H9 (cell line): ENCODE measurements at regions not wholly inside any gene's neighbourhood (a gene's known extent, or its start where the extent isn't known, plus 50 kb on each side); places are given as distances from the start of the nearest gene placed in this dataset.

Experiments used
- DNase-seq: peaks from one replicate; pipeline ENCODE4 v3.0.0-alpha.2; 2017
- H2AFZ ChIP-seq: one replicate; pipeline ENCODE4 v1.6.1; 2013; ENCODE audit warnings: mild to moderate bottlenecking, low read length, control low read depth, moderate library complexity
- H2AK5ac ChIP-seq: 2 replicates; pipeline ENCODE4 v1.6.1; 2013; ENCODE audit warnings: low read length, control low read depth, mixed read lengths; ENCODE audit not compliant: insufficient read length
- H2BK120ac ChIP-seq: one replicate; pipeline ENCODE4 v1.6.1; 2013; ENCODE audit warnings: low read depth, mild to moderate bottlenecking, low read length, control low read depth, inconsistent platforms; ENCODE audit not compliant: poor library complexity, severe bottlenecking
- H2BK12ac ChIP-seq: 2 replicates; pipeline ENCODE4 v1.6.1; 2013; ENCODE audit warnings: low read length, control low read depth, mixed read lengths, low read depth; ENCODE audit not compliant: insufficient read length
- H2BK15ac ChIP-seq: 2 replicates; pipeline ENCODE4 v1.6.1; 2013; ENCODE audit warnings: low read depth, low read length, control low read depth
- H2BK20ac ChIP-seq: one replicate; pipeline ENCODE4 v1.6.1; 2013; ENCODE audit warnings: low read depth, mild to moderate bottlenecking, low read length, control low read depth, inconsistent platforms; ENCODE audit not compliant: poor library complexity, severe bottlenecking
- H2BK5ac ChIP-seq: 2 replicates; pipeline ENCODE4 v1.6.1; 2013; ENCODE audit warnings: low read length, control low read depth, mixed read lengths; ENCODE audit not compliant: insufficient read length
- H3K14ac ChIP-seq: 2 replicates; pipeline ENCODE4 v1.6.1; 2013; ENCODE audit warnings: low read length, control low read depth; ENCODE audit not compliant: insufficient read depth
- H3K18ac ChIP-seq: 2 replicates; pipeline ENCODE4 v1.6.1; 2013; ENCODE audit warnings: low read depth, mild to moderate bottlenecking, mixed read lengths, low read length, control low read depth; ENCODE audit not compliant: insufficient read length
- H3K23ac ChIP-seq: 2 replicates; pipeline ENCODE4 v1.6.1; 2013; ENCODE audit warnings: low read length, control low read depth, mixed read lengths, low read depth; ENCODE audit not compliant: insufficient read length
- H3K23me2 ChIP-seq: 2 replicates; pipeline ENCODE4 v1.6.1; 2013; ENCODE audit warnings: low read depth, mild to moderate bottlenecking, mixed read lengths, low read length, control low read depth; ENCODE audit not compliant: insufficient read length, poor library complexity, severe bottlenecking
- H3K27ac ChIP-seq: 2 replicates; pipeline ENCODE4 v1.5.1; 2013; ENCODE audit warnings: low read length, control low read depth, mixed read lengths, low read depth; ENCODE audit not compliant: insufficient read length
- H3K27me3 ChIP-seq: 2 replicates; pipeline ENCODE4 v1.6.1; 2013; ENCODE audit warnings: low read length, control low read depth, inconsistent platforms; ENCODE audit not compliant: insufficient read depth
- H3K4ac ChIP-seq: 2 replicates; pipeline ENCODE4 v1.6.1; 2013; ENCODE audit warnings: low read depth, mild to moderate bottlenecking, control low read depth, inconsistent platforms, low read length, moderate library complexity
- H3K4me1 ChIP-seq: 2 replicates; pipeline ENCODE4 v1.6.1; 2013; ENCODE audit warnings: low read length, control low read depth, inconsistent platforms; ENCODE audit not compliant: insufficient read depth
- H3K4me2 ChIP-seq: 2 replicates; pipeline ENCODE4 v1.6.1; 2013; ENCODE audit warnings: low read length, control low read depth, mixed read lengths; ENCODE audit not compliant: insufficient read length, insufficient read depth
- H3K56ac ChIP-seq: 2 replicates; pipeline ENCODE4 v1.6.1; 2013; ENCODE audit warnings: low read depth, mild to moderate bottlenecking, mixed read lengths, low read length, control low read depth; ENCODE audit not compliant: insufficient read length
- H3K79me1 ChIP-seq: 2 replicates; pipeline ENCODE4 v1.6.1; 2013; ENCODE audit warnings: low read depth, mild to moderate bottlenecking, moderate library complexity, low read length, control low read depth, inconsistent platforms; ENCODE audit not compliant: insufficient read depth, poor library complexity, severe bottlenecking
- H3K79me2 ChIP-seq: 2 replicates; pipeline ENCODE4 v1.6.1; 2013; ENCODE audit warnings: low read length, control low read depth, inconsistent platforms; ENCODE audit not compliant: insufficient read depth
- H3K9ac ChIP-seq: 2 replicates; pipeline ENCODE4 v1.6.1; 2013; ENCODE audit warnings: low read length, control low read depth, mixed read lengths; ENCODE audit not compliant: insufficient read length; ENCODE audit errors: extremely low read depth
- H3K9me3 ChIP-seq: one replicate; pipeline ENCODE4 v1.6.1; 2013; ENCODE audit warnings: low read depth, low read length, inconsistent platforms; ENCODE audit not compliant: control insufficient read depth
- H3T11ph ChIP-seq: one replicate; pipeline ENCODE4 v1.6.1; 2013; ENCODE audit warnings: mild to moderate bottlenecking, low read length, control low read depth, inconsistent platforms
- H4K20me1 ChIP-seq: one replicate; pipeline ENCODE4 v1.6.1; 2013; ENCODE audit not compliant: control insufficient read depth, insufficient read length, insufficient read depth
- H4K5ac ChIP-seq: 2 replicates; pipeline ENCODE4 v1.6.1; 2013; ENCODE audit warnings: low read depth, mild to moderate bottlenecking, mixed read lengths, low read length, control low read depth; ENCODE audit not compliant: insufficient read length
- H4K8ac ChIP-seq: replicated peaks from 2 replicates; pipeline ENCODE4 v1.6.1; 2013; ENCODE audit warnings: low read length, control low read depth, mixed read lengths, low read depth; ENCODE audit not compliant: insufficient read length
- H4K91ac ChIP-seq: 2 replicates; pipeline ENCODE4 v1.6.1; 2013; ENCODE audit warnings: low read depth, mild to moderate bottlenecking, moderate library complexity, mixed read lengths, low read length, control low read depth; ENCODE audit not compliant: insufficient read length
- H3K27ac Mint-ChIP-seq, 3 experiments: 2 replicates in 2 of 3; 3 replicates in 1 of 3; pipeline ENCODE4 v1.8.0; 2020 to 2021; ENCODE audit warnings: mixed read lengths in 3 of 3, mild to moderate bottlenecking in 1 of 3, moderate library complexity in 1 of 3
- H3K27me3 Mint-ChIP-seq: 2 replicates; pipeline ENCODE4 v1.8.0; 2021; ENCODE audit warnings: low read depth, mild to moderate bottlenecking, moderate library complexity, mixed read lengths
- H3K36me3 Mint-ChIP-seq, 3 experiments: 2 replicates in 2 of 3; 3 replicates in 1 of 3; pipeline ENCODE4 v1.8.0; 2020 to 2021; ENCODE audit warnings: low read depth in 3 of 3, mixed read lengths in 3 of 3; ENCODE audit not compliant: insufficient read depth in 1 of 3
- H3K4me1 Mint-ChIP-seq, 2 experiments: 2 replicates each; pipeline ENCODE4 v1.8.0; 2020; ENCODE audit warnings: mixed read lengths in 2 of 2
- H3K4me3 Mint-ChIP-seq, 2 experiments: 2 replicates in 1 of 2; 3 replicates in 1 of 2; pipeline ENCODE4 v1.8.0; 2020 to 2021; ENCODE audit warnings: mild to moderate bottlenecking in 2 of 2, mixed read lengths in 2 of 2, moderate library complexity in 1 of 2
- H3K9me3 Mint-ChIP-seq, 2 experiments: 2 replicates in 1 of 2; 3 replicates in 1 of 2; pipeline ENCODE4 v1.8.0; 2020; ENCODE audit warnings: mild to moderate bottlenecking in 2 of 2, mixed read lengths in 2 of 2, moderate library complexity in 1 of 2
- CTCF ChIP-seq: fragments of 200-600 bp; sonication (generic); conservative IDR thresholded peaks from 3 replicates; pipeline ENCODE4 v1.8.0; 2021; ENCODE audit warnings: antibody characterized with exemption, mild to moderate bottlenecking
- WGBS: extraction: QIAGEN DNeasy Blood & Tissue Kit; methylation state at CpG from one replicate; pipeline ENCODE4 v1.1.7; 2013; ENCODE audit warnings: missing lambda C conversion rate, low lambda C conversion rate, mixed read lengths; ENCODE audit not compliant: insufficient read length; ENCODE audit errors: extremely low coverage; 5-methylcytosine and 5-hydroxymethylcytosine counted together

DNA sequence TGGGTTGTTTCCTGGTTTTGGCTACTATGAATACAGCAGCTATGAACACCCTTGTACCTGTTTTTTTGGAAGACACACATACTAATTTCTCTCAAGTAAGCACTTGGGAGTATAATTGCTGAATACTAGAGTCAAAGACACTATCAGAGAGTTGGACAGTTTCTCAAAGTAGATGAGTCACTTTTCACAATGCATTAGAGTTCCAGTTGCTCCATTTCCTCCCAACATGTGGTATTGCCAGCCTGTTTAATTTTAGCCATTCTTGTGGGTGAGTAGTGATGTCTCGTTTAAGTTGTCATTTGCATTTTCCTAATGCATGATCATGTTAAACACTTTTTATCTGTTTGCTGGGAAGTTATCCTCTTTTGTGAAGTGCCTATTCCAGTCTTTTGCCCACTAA lies 81.6 kb upstream of the GDNF start:
- H2AFZ ChIP-seq = no peak overlapping the region
- H3K4ac ChIP-seq = no peak overlapping the region

More for the DNA sequence above, 81.6 kb upstream of the GDNF start:
- no peak overlapping the region for H3K4me3 Mint-ChIP-seq
- Histone ChIP-seq H3K27me3 (no peaks in the 10 kb centered on the region), H3T11ph (no peak overlapping the region), H3K23ac (no peak overlapping the region), H3K79me2 (no peaks in the 10 kb centered on the region), H3K4me1 (no peaks in the 10 kb centered on the region), H4K5ac (no peak overlapping the region), H2BK120ac (no peak overlapping the region), H3K4me2 (no peak overlapping the region), H2BK12ac (no peak overlapping the region), H4K20me1 (no peaks in the 10 kb centered on the region), H2AK5ac (no peak overlapping the region), H3K18ac (no peak overlapping the region), H2BK20ac (no peak overlapping the region), H3K9me3 (no peaks in the 10 kb centered on the region), H4K8ac (no peak overlapping the region), H2BK15ac (no peak overlapping the region), H3K23me2 (no peaks in the 10 kb centered on the region), H4K91ac (no peak overlapping the region), H3K14ac (no peak overlapping the region), H3K79me1 (no peaks in the 10 kb centered on the region), H3K9ac (no peak overlapping the region), H2BK5ac (no peak overlapping the region), H3K27ac (no peak overlapping the region), H3K56ac (no peak overlapping the region)
- H3K36me3 Mint-ChIP-seq = no peaks in the 10 kb centered on the region
- no peaks in the 10 kb centered on the region for H3K4me1 Mint-ChIP-seq
- H3K9me3 Mint-ChIP-seq = no peaks in the 10 kb centered on the region
- WGBS = no CpG with 5 or more reads among the region's 1 CpG
- no peak overlapping the region for H3K27ac Mint-ChIP-seq
- H3K27me3 Mint-ChIP-seq = no peaks in the 10 kb centered on the region; the same call in none of the 2 replicates
- no peak for DNase-seq
- TF ChIP-seq CTCF = no peak
